NCI-H1417 (cell line): ENCODE measurements at regions not wholly inside any gene's neighbourhood (a gene's known extent, or its start where the extent isn't known, plus 50 kb on each side); places are given as distances from the start of the nearest gene placed in this dataset.
A peak's percentile ranks its signal among the peaks of the same experiment; 100 is the strongest.

Experiments
- DNase-seq, 3 experiments: peaks; one replicate each; lab custom pipeline; 2025; lab: John Stamatoyannopoulos, UW

DNA sequence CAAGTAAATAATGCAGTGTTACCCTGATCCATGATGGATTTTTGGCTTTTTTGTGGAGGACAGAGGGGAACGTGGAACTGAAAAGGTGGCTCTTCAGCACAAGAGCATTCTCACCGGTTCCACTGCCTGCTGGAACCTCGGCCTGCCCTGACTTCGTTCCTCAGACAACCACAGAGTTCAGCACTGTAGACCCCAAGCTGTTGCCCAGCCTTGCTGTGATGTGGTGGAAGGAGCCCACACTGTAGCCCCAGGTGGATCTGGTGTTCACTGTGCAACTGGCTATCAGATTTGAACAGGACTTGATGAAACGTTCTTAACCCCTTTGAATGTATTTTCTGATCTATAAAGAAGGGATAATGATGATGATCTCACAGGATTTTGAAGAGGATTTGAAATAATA lies 293.5 kb downstream of the TRIB2 start:
- DNase-seq = no peak

DNA sequence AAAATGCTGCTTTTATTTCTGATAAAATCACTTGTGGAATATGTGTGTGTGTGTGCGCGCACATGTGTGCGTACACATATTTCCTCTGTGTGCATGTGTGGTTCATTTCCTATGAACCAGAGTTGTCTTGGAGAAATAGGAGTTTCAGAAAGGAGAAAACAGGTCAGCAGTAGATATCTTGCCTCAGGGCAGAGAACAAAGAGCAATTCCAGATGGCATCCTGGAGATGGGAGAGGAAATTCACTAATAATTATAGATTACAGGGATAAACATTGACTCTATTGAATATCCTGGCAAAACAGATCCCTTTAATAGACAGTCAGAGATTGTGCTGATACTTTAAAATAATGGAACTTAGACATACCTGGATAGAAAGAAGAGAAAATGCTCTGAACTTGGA lies 298.0 kb downstream of the TRIB2 start:
- DNase-seq = peak in 2 of 3 experiments; percentile 48 to 83

DNA sequence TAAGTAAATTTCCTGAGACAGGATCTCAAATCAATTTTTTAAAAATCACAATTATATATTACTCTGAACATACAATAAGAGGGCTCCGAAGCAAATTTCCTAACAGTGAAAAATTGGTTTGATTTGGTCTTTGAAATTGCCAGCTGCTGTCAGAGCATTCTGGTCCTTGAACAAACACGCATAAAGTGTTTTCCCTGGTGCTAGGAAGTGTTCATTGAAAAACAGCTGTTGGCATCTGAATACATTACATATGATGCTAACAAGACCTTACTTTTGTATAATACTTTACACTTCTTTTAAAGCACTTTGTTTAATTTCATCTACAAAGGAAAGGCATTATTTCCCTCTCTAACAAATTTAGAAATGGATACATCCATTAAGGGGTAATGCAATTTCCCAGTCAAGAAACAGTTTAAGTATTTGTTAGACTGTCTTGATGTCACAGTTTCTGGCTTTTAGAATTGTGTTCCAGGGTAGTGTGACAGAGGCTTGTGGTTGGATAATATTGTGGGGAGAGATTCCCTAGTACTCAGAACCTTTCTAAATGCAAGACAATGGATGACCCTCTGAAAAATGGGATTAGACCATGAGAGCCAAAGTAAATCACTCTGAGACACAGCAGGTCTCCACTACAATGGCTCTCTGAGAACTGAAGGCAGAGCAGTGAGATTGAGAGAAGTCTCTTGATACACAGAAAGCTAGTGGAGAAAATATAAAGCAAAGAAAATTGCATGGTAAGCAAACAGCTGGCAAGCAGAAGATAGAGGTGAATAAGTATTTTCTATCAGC lies 299.0 kb downstream of the TRIB2 start:
- peak in 2 of 3 experiments; percentile 64 to 83 for DNase-seq

DNA sequence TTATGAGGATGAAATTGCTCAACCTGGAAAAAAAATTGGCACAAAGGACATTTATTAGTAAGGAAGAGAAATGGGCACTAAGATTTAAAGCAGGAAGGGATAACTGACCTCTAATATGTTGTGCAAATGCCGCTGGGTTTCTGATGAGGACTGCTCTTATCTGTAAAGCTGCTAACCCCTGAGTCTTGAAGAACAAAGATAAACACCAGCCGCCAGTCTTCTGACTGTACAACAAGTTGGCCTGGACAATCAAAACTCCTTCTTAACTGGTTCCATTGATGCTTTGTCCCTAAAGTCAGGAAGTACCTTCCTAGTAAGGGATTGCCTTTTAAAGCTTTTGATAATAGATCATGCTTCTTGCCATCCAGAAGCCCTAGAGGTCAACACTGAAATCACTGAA lies 301.8 kb downstream of the TRIB2 start:
- no peak for DNase-seq

DNA sequence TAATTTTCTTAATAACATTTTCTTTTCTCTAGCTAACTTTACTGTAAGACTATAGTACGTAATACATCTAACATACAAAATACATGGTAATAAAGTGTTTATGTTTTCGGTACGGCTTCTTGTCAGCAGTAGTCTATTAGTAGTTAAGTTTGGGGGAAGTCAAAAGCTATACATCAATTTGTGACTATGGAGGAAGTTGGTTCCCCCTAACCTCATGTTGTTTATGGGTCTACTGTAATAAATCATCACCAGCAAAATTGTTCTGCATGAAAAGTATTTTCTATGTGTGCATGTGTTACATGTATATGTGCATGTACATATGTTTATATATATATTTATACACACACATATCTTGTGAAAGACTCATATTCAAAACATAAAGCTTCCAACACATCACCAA lies 303.0 kb downstream of the TRIB2 start:
- no peak for DNase-seq

DNA sequence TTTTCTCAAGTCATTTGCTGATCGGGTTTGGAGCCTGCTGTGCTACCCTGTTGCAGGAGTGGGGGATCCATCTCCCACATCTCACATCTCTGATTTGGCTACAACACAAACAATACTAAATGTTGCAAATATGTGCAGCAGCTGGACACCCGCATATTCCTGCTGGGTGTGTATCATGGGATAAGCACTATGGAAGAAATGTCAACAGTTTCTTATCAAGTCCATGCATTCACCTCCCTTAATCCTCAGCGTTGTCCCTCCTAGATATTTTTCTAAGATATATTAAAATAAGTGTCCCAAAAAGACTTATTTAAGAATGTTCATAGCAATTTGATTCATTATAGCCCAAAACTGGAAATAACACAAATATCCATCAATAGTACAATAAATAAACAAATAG lies 303.7 kb downstream of the TRIB2 start:
- DNase-seq = no peak

DNA sequence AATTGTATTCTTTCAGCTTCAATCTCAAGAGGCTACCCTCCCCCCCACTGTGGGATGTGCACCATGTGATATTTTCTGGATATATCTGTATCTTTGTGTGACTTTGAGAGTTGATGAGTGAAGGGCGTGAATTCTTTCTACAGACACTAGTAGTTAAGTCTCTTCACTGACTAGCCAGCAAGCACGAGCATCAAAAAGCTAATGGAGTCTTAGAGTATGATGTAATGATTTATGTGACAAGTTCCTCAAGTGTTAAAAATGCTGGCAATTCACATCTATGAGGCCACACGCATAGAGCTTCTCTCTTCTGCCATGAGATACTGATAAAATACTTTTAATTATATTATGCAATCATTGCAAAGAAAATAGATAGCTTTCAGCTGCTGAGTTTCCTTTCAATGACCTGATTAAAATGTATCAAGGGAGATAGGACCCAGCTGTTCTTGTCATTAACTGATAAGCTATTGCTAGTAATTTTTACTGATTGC lies 304.8 kb downstream of the TRIB2 start:
- DNase-seq = peak; percentile 10 to 42 (median 17)

DNA sequence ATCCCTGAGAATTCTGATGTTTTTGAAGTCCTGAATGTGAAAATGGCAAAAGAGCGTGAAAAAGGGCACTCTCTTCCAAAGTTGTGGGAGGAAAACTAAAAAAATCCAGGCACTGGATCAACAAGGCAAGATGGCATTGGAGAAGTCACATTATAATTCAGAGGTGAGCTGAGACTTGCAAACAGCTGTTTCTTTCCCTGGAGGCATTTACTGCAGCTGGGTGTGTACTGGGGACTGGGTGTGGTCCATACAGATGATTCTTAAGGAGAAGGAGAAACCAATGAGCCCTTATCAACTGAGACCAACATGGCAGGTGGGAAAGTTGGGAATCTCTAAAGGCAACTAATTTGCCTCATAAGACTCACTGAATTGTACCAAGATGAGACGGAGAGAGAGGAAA lies 313.9 kb downstream of the TRIB2 start:
- DNase-seq = no peak

DNA sequence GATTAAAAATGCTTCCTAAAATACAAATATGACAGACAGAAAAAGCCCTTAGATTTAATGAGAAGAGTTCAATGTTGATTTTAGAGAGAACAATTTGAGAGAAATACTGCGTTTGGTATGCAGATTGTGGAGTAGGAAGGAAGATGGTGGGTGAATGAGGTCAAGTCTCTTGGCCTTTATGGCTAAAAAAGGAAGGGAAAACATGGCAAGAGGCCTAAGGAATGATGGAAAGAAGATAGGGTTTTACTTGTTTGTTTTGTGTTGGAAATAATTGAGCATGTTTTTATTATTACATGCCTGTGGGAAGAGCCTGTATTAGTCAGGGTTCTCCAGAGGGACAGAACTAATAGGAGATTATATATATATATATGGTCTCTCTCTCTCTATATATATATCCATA lies 318.1 kb downstream of the TRIB2 start:
- no peak for DNase-seq

DNA sequence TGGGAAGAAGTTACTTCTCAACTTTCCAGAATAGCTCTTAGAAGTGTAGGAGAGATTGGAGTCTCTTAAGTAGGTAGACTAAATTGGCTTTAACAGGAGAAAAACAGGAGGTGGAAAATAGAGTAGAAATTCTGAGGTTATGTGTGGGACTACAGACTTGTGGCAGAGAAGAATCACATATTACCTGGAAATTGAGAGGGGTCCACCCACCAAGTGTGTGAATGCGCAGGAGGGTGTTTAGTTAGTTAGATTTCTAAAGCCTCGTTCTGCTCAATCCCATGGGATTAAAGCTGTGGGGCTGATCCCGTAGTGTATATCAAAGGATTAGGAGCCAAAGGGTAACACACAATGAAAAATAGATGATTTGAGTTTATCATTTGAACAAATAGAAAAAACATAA lies 319.1 kb downstream of the TRIB2 start:
- no peak for DNase-seq

DNA sequence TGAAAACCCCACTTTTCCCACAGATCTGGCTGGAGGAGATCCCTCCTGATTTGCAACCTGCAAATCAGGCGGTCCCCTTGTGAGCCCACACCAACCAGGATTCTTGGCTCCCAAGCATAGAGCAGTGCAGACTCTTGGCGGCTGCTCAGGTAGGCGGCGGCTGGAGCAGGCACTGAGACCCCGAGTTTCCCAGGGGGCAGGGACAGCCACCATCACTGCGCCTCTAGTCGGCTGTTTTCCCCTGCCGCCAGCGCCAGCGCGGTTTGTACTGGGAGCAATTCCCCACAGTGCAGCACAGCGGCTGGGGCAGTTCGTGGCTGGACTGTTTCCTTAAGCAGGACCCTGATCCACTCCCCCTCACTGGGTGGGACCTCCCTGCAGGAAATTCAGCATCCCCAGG lies 323.3 kb downstream of the TRIB2 start:
- no peak for DNase-seq

DNA sequence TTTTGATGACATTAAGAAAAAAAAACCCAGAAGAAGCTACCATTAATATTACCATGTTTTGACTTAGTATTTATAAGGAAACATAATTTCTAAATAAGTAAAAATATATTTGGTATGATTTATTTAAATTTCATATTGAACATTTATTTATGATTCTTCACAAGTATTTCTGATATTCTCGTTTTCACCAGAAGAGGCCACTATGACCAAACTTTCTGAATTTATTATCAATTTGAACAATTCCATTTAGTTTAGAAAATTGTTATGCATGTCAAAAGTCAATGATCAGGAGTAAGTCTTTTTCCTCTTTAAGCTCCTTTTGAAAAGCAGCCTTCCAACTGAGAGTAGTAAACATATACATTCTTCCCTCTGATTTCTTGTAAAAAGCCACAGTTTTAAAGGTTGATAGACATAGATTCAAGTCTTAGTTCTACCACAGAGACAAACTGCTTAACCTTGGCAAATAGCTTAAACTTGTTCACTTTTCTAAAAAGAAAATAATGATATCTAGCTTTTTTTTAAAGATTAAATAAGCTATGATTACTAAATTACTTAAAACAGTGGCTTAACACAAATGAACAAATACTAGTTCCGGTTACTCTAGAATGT lies 329.9 kb downstream of the TRIB2 start:
- peak; percentile 12 to 68 (median 23) for DNase-seq

DNA sequence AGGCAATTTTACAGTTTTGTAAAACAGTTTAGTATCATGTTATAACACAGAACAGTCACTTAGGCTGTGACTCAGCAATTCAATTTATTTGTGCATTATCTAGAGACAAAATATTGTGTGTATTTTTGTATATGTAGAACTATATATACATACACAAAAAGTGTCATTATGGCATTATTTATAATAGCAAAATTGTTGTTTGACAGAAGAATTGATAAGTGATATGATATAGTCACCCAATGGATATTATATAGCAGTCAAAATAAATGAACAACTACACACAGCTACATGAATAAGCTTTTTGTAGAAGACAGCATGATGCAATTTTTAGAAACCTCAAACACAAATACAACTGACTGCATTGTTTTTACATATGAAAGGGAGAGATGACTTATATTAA lies 334.0 kb downstream of the TRIB2 start:
- no peak for DNase-seq

DNA sequence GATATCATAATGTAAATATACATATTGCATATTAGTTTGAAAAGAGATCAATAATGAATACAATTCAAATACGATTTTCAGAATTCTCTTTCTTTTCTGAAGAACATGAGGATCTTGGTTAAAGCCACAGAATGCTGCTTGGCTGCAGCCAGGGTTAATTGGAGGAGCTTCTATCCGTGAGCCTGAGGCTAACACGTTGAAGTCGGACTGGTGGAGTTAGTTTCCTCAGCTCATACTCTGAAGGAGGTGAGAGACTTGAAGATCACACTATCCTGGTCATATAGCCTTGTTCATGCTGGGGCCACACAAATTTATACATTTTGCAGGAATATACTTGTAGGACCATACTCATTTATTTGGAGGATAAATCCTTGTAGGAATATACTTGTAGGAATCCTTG lies 335.8 kb downstream of the TRIB2 start:
- DNase-seq = no peak

DNA sequence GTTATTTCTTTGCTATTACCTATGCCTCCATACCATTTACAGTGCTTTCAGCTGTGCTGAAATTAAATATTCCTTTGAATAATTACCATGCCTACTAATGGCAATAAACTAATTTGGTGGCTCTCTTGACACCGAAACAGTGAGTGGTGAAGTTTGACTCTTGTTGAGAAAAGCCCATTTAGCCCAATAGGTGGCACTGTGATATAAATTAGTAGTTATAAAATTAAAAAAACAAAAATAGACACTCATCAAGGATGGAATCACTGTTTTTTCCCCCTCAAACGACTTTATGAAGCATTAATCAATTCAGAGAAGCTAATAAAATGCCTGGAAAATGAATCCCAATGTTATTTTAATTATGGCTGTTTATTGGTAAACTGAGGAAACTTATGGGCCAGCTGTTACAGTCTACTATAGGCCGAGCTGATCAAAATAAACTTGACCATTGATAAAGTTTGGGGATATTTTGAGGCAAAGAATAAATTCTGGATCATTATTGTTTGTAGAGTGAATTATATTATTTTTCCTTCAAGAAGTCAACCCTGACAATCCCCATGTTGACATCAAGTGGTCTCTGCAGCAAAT lies 339.6 kb downstream of the TRIB2 start:
- DNase-seq = peak in 2 of 3 experiments; percentile 40 to 72

DNA sequence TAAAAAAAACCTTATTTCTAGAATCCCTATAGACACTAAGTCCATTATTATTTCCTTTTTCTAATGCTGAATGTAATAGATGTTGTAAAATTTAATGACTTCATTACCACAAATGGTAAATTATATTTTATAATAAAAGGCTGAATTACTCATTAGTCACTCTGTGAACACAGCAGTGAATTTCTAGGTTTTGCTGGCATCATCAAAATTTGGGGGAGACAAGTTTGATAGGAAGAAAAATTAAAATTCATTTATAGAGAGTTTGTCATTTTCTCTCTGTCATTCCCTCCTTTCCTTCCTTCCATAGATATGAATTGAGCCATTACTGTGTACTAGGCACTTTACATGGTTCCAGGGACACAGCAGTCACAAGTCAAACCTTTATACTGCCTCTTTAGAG lies 340.9 kb downstream of the TRIB2 start:
- DNase-seq = no peak

DNA sequence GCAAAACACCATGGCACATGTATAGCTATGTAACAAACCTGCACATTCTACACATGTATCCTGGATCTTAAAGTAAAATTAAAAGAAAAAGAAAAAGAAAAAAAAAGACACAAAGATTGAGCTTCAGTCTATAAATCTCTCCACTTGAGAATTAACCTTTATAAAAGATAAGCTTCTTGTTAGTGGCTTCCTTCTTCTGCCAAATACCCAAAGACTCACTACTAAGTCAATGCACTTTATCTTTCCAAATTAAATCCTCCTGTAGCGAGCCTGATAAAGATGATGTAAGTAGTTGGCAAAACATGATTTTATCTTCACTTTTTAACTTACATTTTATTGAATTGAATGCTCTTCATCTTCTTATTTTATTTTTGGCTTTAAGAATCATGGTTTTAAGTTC lies 349.9 kb downstream of the TRIB2 start:
- no peak for DNase-seq

DNA sequence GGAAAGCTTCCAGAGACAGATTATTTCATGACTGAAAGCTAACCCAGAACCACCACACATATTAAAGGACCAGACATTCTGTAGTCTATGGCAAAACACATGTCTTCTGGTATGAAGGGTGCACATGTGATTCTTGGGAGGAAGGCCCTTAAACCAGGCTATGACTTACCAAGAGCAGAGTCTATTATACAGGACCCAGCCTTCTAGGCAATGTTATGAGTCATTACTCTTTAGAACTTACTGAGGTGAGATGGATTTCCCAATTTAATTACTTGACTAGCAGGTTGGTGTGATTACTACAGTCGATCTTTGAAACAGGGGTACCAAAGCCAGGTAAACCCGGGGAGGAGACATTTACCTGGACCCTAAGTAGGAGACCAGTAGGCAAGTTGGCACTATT lies 350.8 kb downstream of the TRIB2 start:
- DNase-seq = no peak

DNA sequence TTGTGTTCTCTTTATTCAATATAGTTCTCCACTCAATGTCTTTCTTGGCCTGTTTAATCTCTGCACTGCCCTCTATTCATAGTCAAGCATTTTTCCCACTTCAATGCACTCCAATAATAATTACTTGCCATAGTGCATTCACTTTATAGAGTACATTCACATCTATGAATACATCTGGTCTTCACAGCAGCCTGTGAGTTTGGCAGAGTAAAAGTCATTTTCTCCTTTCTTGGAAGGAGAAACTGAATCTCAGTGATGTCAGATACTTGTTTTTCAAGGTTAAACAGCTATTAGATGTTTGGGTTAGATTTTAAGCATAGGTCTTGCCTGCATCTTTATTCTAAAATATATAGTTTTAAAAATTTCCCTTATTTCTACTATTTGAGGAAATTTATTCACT lies 373.2 kb downstream of the TRIB2 start:
- peak in 2 of 3 experiments; percentile 25 to 31 for DNase-seq

DNA sequence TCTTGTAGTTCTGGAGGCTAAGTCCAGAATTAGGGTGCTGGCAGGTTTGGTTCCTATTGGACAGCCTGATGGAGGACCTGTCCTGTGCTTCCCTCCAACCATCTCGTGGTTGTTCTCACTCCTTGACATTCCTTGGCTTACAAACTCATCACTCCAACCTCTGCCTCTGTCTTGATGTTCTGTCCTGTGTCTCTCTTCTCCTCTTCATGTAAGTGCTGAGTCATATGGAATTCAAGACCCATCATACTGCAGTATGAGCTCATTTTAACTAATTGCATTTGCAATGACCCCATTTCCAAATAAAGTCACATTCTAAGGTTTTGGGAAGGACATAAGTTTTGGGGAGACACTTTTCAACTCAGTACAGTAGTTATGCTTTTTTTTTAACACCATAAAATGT lies 374.7 kb downstream of the TRIB2 start:
- no peak for DNase-seq

DNA sequence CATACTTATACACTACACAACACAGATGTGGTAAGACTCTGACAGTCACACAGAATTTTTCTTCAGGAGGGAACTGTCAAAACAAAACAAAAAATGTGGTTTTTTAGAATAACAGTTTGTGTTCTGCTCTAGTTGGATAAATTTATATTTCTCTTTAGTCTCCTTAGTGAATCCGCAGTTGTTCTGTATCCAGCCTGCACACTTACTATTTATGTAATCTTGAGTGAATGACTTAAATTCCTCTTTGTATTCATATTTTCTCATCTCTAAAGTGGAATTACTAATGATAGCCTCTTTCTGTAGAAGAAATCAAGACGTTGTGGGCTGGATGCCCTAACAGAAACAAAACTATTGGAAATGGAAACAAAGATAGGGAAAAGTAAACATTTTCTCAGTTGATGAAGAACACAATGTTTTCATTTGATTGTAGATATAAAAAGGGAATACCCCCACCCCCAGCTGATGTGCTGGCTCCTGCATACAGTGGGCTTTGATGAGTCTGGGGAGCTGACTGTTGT lies 375.2 kb downstream of the TRIB2 start:
- DNase-seq = no peak

DNA sequence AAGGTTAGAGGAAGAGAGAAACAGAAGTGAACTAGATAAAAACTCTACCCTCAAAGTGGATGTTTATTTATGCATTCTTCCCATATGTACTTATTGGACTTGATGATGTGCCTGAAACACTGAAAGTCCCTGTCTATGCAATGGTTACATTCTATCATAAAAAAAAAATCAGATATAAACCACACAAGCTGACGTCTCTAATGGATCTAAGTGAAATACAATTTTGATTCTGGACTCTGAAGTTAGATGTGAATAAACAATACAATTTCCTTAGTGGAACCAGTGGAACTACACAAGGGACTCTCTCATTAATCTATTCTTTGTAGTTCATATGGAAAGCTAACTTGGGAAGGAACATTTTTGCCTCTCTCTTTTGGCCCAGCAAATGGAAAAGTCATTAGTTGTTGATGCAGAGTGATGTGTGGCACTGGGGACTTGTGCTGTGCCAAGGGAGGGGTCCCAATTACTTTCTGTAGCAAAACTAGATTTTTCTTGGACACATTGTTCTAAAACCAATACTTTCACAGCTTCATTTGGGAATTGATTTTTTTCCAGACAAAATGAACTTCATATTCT lies 376.8 kb downstream of the TRIB2 start:
- no peak for DNase-seq
